NB4 (cell line): ENCODE measurements at regions not wholly inside any gene's neighbourhood (a gene's known extent, or its start where the extent isn't known, plus 50 kb on each side); places are given as distances from the start of the nearest gene placed in this dataset.

ENCODE experiments used
- POLR2A ChIP-seq: IDR thresholded peaks from 2 replicates; pipeline ENCODE4 v1.6.1; 2011; ENCODE audit warnings: mild to moderate bottlenecking; ENCODE audit not compliant: insufficient read length; ENCODE audit errors: extremely low read depth
- TF ChIP-seq, protein P1 (sequence below): IDR thresholded peaks from one replicate; pipeline ENCODE4 v1.5.1; 2012; ENCODE audit warnings: low read depth, low read length
- TF ChIP-seq, protein P2 (sequence below): IDR thresholded peaks from 2 replicates; pipeline ENCODE4 v1.6.1; 2011; ENCODE audit warnings: low read depth, low read length

DNA sequence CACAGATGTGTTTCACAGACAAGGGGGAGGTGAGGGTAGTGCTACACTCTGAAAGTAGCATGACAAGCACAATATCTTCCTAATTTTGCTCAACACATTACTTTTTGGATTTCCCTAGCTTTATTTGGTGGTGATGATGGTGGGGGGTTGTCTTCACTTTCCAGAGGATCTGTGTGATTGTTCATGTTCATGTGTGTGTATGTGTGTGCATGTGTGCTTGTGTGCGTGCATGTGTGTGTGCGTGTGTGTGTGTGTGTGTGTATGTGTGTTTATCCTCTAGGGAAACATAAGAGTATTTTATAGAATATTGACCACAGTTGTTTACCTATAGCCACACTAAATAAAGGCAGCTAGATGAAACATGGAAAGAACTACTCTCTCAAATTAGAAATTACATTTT, 183.8 kb upstream of the EYA4 start:
- TF ChIP-seq, protein P1, sequence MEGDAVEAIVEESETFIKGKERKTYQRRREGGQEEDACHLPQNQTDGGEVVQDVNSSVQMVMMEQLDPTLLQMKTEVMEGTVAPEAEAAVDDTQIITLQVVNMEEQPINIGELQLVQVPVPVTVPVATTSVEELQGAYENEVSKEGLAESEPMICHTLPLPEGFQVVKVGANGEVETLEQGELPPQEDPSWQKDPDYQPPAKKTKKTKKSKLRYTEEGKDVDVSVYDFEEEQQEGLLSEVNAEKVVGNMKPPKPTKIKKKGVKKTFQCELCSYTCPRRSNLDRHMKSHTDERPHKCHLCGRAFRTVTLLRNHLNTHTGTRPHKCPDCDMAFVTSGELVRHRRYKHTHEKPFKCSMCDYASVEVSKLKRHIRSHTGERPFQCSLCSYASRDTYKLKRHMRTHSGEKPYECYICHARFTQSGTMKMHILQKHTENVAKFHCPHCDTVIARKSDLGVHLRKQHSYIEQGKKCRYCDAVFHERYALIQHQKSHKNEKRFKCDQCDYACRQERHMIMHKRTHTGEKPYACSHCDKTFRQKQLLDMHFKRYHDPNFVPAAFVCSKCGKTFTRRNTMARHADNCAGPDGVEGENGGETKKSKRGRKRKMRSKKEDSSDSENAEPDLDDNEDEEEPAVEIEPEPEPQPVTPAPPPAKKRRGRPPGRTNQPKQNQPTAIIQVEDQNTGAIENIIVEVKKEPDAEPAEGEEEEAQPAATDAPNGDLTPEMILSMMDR = no peak
- TF ChIP-seq, protein P2, sequence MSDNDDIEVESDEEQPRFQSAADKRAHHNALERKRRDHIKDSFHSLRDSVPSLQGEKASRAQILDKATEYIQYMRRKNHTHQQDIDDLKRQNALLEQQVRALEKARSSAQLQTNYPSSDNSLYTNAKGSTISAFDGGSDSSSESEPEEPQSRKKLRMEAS = no peak
- TF ChIP-seq POLR2A = no peak
